ENCODE measurements at regions not wholly inside any gene's neighbourhood (a gene's known extent, or its start where the extent isn't known, plus 50 kb on each side); places are given as distances from the start of the nearest gene placed in this dataset.

GRCh38 chr5:74492230-74492629 is 148.3 kb downstream of the ENC1 start:
- Histone ChIP-seq H3K4me1 (ENCODE audit: insufficient read depth, low read length, poor library complexity, severe bottlenecking) (peaks cover 8% of the 10 kb centered on the region), H3K9me3 (ENCODE audit: insufficient read depth, low read depth, low read length) (no peaks in the 10 kb centered on the region), H3K27me3 (ENCODE audit: insufficient read depth, low read length, poor library complexity, severe bottlenecking) (no peaks in the 10 kb centered on the region), H3K9ac (ENCODE audit: low read depth, low read length, poor library complexity, severe bottlenecking) (no peak overlapping the region), H2AFZ (ENCODE audit: low read length) (no peak overlapping the region), H3K4me2 (ENCODE audit: low read depth, low read length, poor library complexity, severe bottlenecking) (no peak overlapping the region), H3K36me3 (ENCODE audit: insufficient read depth, low read length) (no peaks in the 10 kb centered on the region), H3K4me3 (ENCODE audit: low read length, poor library complexity, severe bottlenecking) (no peak overlapping the region), H3K79me2 (ENCODE audit: insufficient read depth, low read length) (no peaks in the 10 kb centered on the region), H4K20me1 (ENCODE audit: insufficient read depth, low read length, poor library complexity, severe bottlenecking) (no peaks in the 10 kb centered on the region), H3K9me2 (replicated peaks; ENCODE audit: low read depth, low read length) (no peaks in the 10 kb centered on the region), H3F3A (ENCODE audit: low read depth) (no peaks in the 10 kb centered on the region)
- TF ChIP-seq EZH2phosphoT487 (IDR thresholded peaks at IDR 0.05; ENCODE audit: borderline replicate concordance) (no peak), CTCF (conservative IDR thresholded peaks at IDR 0.05; ENCODE audit: low read length) (no peak)

- Histone ChIP-seq H3F3A (ENCODE audit: low read depth) (no peaks in the 10 kb centered on the region), H2AFZ (ENCODE audit: low read length) (no peak overlapping the region), H3K4me3 (ENCODE audit: low read length, poor library complexity, severe bottlenecking) (no peak overlapping the region), H3K79me2 (ENCODE audit: insufficient read depth, low read length) (no peaks in the 10 kb centered on the region), H3K9me3 (ENCODE audit: insufficient read depth, low read depth, low read length) (no peaks in the 10 kb centered on the region), H3K36me3 (ENCODE audit: insufficient read depth, low read length) (no peaks in the 10 kb centered on the region), H3K9me2 (replicated peaks; ENCODE audit: low read depth, low read length) (no peaks in the 10 kb centered on the region), H3K4me1 (ENCODE audit: insufficient read depth, low read length, poor library complexity, severe bottlenecking) (peaks cover 7% of the 10 kb centered on the region), H3K27me3 (ENCODE audit: insufficient read depth, low read length, poor library complexity, severe bottlenecking) (no peaks in the 10 kb centered on the region), H3K9ac (ENCODE audit: low read depth, low read length, poor library complexity, severe bottlenecking) (no peak overlapping the region), H4K20me1 (ENCODE audit: insufficient read depth, low read length, poor library complexity, severe bottlenecking) (no peaks in the 10 kb centered on the region), H3K4me2 (ENCODE audit: low read depth, low read length, poor library complexity, severe bottlenecking) (no peak overlapping the region)
- no peak for TF ChIP-seq CTCF (conservative IDR thresholded peaks at IDR 0.05; ENCODE audit: low read length)
- no peak for TF ChIP-seq EZH2phosphoT487 (IDR thresholded peaks at IDR 0.05; ENCODE audit: borderline replicate concordance)
Observed at GRCh38 chr5:74491586-74491985, 148.9 kb downstream of the ENC1 start.

GRCh38 chr5:74490814-74491213 is 149.7 kb downstream of the ENC1 start:
- Histone ChIP-seq H3K4me1 (ENCODE audit: insufficient read depth, low read length, poor library complexity, severe bottlenecking) (no peaks in the 10 kb centered on the region), H4K20me1 (ENCODE audit: insufficient read depth, low read length, poor library complexity, severe bottlenecking) (no peaks in the 10 kb centered on the region), H3K9me2 (replicated peaks; ENCODE audit: low read depth, low read length) (no peaks in the 10 kb centered on the region), H3K4me2 (ENCODE audit: low read depth, low read length, poor library complexity, severe bottlenecking) (no peak overlapping the region), H3K79me2 (ENCODE audit: insufficient read depth, low read length) (no peaks in the 10 kb centered on the region), H3K9me3 (ENCODE audit: insufficient read depth, low read depth, low read length) (no peaks in the 10 kb centered on the region), H3K4me3 (ENCODE audit: low read length, poor library complexity, severe bottlenecking) (no peak overlapping the region), H2AFZ (ENCODE audit: low read length) (no peak overlapping the region), H3K36me3 (ENCODE audit: insufficient read depth, low read length) (no peaks in the 10 kb centered on the region), H3F3A (ENCODE audit: low read depth) (no peaks in the 10 kb centered on the region), H3K9ac (ENCODE audit: low read depth, low read length, poor library complexity, severe bottlenecking) (no peak overlapping the region), H3K27me3 (ENCODE audit: insufficient read depth, low read length, poor library complexity, severe bottlenecking) (no peaks in the 10 kb centered on the region)
- TF ChIP-seq EZH2phosphoT487 (IDR thresholded peaks at IDR 0.05; ENCODE audit: borderline replicate concordance) (no peak), CTCF (conservative IDR thresholded peaks at IDR 0.05; ENCODE audit: low read length) (no peak)

Data from Loucy (cell line).